HCT116 (cell line): ENCODE measurements at regions not wholly inside any gene's neighbourhood (a gene's known extent, or its start where the extent isn't known, plus 50 kb on each side); places are given as distances from the start of the nearest gene placed in this dataset.

Source experiments
- ATAC-seq: fragments of 200-7000 bp; cut with Tn5 transposase; 2 replicates; pipeline ENCODE4 v1.9.1; 2020; ENCODE audit warnings: mild to moderate bottlenecking, moderate library complexity
- BruUV-seq: library from RNA; stranded (reverse); fragments of 400-500 nt; replicated peaks from 2 replicates; lab custom pipeline; 2021; lab: Mats Ljungman, UMichigan
- CTCF ChIA-PET: fragments of 300-600 bp; sonication (Branson Sonifier 250); formaldehyde crosslinking; loops from one replicate; lab custom pipeline; 2021; ENCODE audit warnings: antibody characterized with exemption; lab: Charles Lee
- POLR2A ChIA-PET: fragments of 300-600, 350-600 bp; sonication (Branson Sonifier 250); formaldehyde crosslinking; loops from one replicate; lab custom pipeline; 2021; ENCODE audit warnings: antibody characterized with exemption; lab: Charles Lee
- RAD21 ChIA-PET, 2 experiments: fragments of 300-600 bp; sonication (Branson Sonifier 250); formaldehyde crosslinking; loops; one replicate each; lab custom pipeline; 2023; ENCODE audit warnings: low total read pairs in 2 of 2; ENCODE audit not compliant: uncharacterized antibody in 2 of 2, unreplicated experiment in 2 of 2, low non-redundant PET in 1 of 2; lab: Charles Lee
- DNase-seq: peaks from one replicate; pipeline ENCODE4 v3.0.0-alpha.2; 2010; ENCODE audit warnings: low read depth, low spot score
- H2AFZ ChIP-seq: fragments of 200-600 bp; shearing (Covaris generic), sonication (generic); 2 replicates; pipeline ENCODE4 v1.6.1; 2017; ENCODE audit warnings: low read depth, mixed run types, mixed read lengths, antibody characterized with exemption, low read length; ENCODE audit not compliant: poor library complexity, severe bottlenecking
- H3K27ac ChIP-seq: 2 replicates; pipeline ENCODE4 v1.5.1; 2012; ENCODE audit warnings: low read depth, low read length
- H3K27me3 ChIP-seq: fragments of 200-600 bp; sonication (generic); 2 replicates; pipeline ENCODE4 v1.6.1; 2016; ENCODE audit warnings: mixed run types, low read length, mixed read lengths; ENCODE audit not compliant: insufficient read depth
- H3K36me3 ChIP-seq, 2 experiments: fragments of 200-500 bp in 1 of 2; fragments of 200-600 bp in 1 of 2; sonication (Bioruptor generic) in 1 of 2; sonication (generic) in 1 of 2; 2 replicates each; pipeline versions ENCODE4 v1.5.1 to v1.6.1; 2014 to 2016; ENCODE audit warnings: low read length in 2 of 2, inconsistent platforms in 1 of 2, mixed read lengths in 1 of 2, mixed run types in 1 of 2; ENCODE audit not compliant: insufficient read depth in 2 of 2, control insufficient read depth in 1 of 2
- H3K4me1 ChIP-seq, 2 experiments: fragments of 200-600 bp in 1 of 2; sonication (generic) in 1 of 2; 2 replicates each; pipeline versions ENCODE4 v1.5.1 to v1.6.1; 2012 to 2017; ENCODE audit warnings: low read length in 2 of 2, inconsistent platforms in 1 of 2, mild to moderate bottlenecking in 1 of 2, mixed read lengths in 1 of 2, mixed run types in 1 of 2, moderate library complexity in 1 of 2; ENCODE audit not compliant: insufficient read depth in 2 of 2, control insufficient read depth in 1 of 2
- H3K4me2 ChIP-seq: fragments of 200-600 bp; sonication (generic); 2 replicates; pipeline ENCODE4 v1.6.1; 2017; ENCODE audit warnings: mixed run types, low read length, mixed read lengths
- H3K4me3 ChIP-seq, 2 experiments: fragments of 200-600 bp in 1 of 2; sonication (generic) in 1 of 2; replicated peaks in 1 of 2; 2 replicates each; pipeline ENCODE4 v1.5.1; 2011 to 2016; ENCODE audit warnings: low read length in 2 of 2, control low read depth in 1 of 2, low read depth in 1 of 2, mild to moderate bottlenecking in 1 of 2, mixed read lengths in 1 of 2, mixed run types in 1 of 2
- H3K79me2 ChIP-seq: fragments of 200-600 bp; sonication (generic); 2 replicates; pipeline ENCODE4 v1.6.1; 2017; ENCODE audit warnings: mild to moderate bottlenecking, mixed run types, low read length, moderate library complexity, mixed read lengths; ENCODE audit not compliant: insufficient read depth
- H3K9ac ChIP-seq: fragments of 200-600 bp; sonication (generic); 2 replicates; pipeline ENCODE4 v1.6.1; 2016; ENCODE audit warnings: low read length, mixed read lengths
- H3K9me2 ChIP-seq: fragments of 200-600 bp; sonication (generic), shearing (Covaris generic); 2 replicates; pipeline ENCODE4 v1.6.1; 2017; ENCODE audit warnings: mixed run types, mild to moderate bottlenecking, moderate library complexity; ENCODE audit not compliant: insufficient read depth
- H3K9me3 ChIP-seq, 2 experiments: fragments of 200-500 bp in 1 of 2; fragments of 200-600 bp in 1 of 2; sonication (Bioruptor generic) in 1 of 2; sonication (generic) in 1 of 2; 2 replicates each; pipeline ENCODE4 v1.6.1; 2014 to 2017; ENCODE audit warnings: low read length in 2 of 2, mixed read lengths in 2 of 2, inconsistent platforms in 1 of 2, low read depth in 1 of 2, mild to moderate bottlenecking in 1 of 2, mixed run types in 1 of 2, moderate library complexity in 1 of 2; ENCODE audit not compliant: control insufficient read depth in 1 of 2, insufficient read depth in 1 of 2
- H4K20me1 ChIP-seq: fragments of 200-600 bp; sonication (generic), shearing (Covaris generic); 2 replicates; pipeline ENCODE4 v1.6.1; 2017; ENCODE audit warnings: mixed run types, mild to moderate bottlenecking, moderate library complexity; ENCODE audit not compliant: insufficient read depth
- ATF3 ChIP-seq: IDR thresholded peaks from 2 replicates; pipeline ENCODE4 v1.6.1; 2012
- CBX3 ChIP-seq: IDR thresholded peaks from 2 replicates; pipeline ENCODE4 v1.6.1; 2012; ENCODE audit warnings: low read depth
- CTCF ChIP-seq, 3 experiments: fragments of 200-600 bp in 1 of 3; sonication (generic) in 1 of 3; IDR thresholded peaks in 2 of 3; conservative IDR thresholded peaks in 1 of 3; 2 replicates each; pipeline ENCODE4 v1.5.1; 2012 to 2017; ENCODE audit warnings: low read depth in 2 of 3, low read length in 2 of 3, antibody characterized with exemption in 1 of 3, borderline replicate concordance in 1 of 3, control low read depth in 1 of 3, mild to moderate bottlenecking in 1 of 3, mixed read lengths in 1 of 3, mixed run types in 1 of 3, moderate library complexity in 1 of 3; ENCODE audit not compliant: insufficient read depth in 1 of 3
- EGR1 ChIP-seq: IDR thresholded peaks from 2 replicates; pipeline ENCODE4 v1.6.1; 2012; ENCODE audit warnings: low read depth
- ELF1 ChIP-seq: IDR thresholded peaks from 2 replicates; pipeline ENCODE4 v1.6.1; 2012; ENCODE audit warnings: low read depth, borderline replicate concordance
- EZH2phosphoT487 ChIP-seq: fragments of 200-600 bp; IDR thresholded peaks from 2 replicates; pipeline ENCODE4 v1.6.1; 2018; ENCODE audit warnings: antibody characterized with exemption, borderline replicate concordance
- FOSL1 ChIP-seq: IDR thresholded peaks from 2 replicates; pipeline ENCODE4 v1.6.1; 2012; ENCODE audit warnings: low read depth
- MAX ChIP-seq: IDR thresholded peaks from 2 replicates; pipeline ENCODE4 v1.6.1; 2012
- POLR2A ChIP-seq: IDR thresholded peaks from 2 replicates; pipeline ENCODE4 v1.7.0; 2011; ENCODE audit warnings: borderline replicate concordance; ENCODE audit not compliant: insufficient read depth, insufficient read length; ENCODE audit errors: extremely low read depth
- POLR2AphosphoS5 ChIP-seq: IDR thresholded peaks from 2 replicates; pipeline ENCODE4 v1.6.1; 2011; ENCODE audit warnings: mild to moderate bottlenecking, low read depth, low read length, moderate library complexity
- RAD21 ChIP-seq: IDR thresholded peaks from 2 replicates; pipeline ENCODE4 v1.6.1; 2012; ENCODE audit warnings: low read depth, mild to moderate bottlenecking
- REST ChIP-seq: IDR thresholded peaks from 2 replicates; pipeline ENCODE4 v1.6.1; 2012; ENCODE audit warnings: low read depth
- SIN3A ChIP-seq: IDR thresholded peaks from 2 replicates; pipeline ENCODE4 v1.6.1; 2012; ENCODE audit warnings: low read depth
- SP1 ChIP-seq: IDR thresholded peaks from 2 replicates; pipeline ENCODE4 v1.6.1; 2012; ENCODE audit warnings: low read depth
- SRF ChIP-seq: IDR thresholded peaks from 2 replicates; pipeline ENCODE4 v1.6.1; 2012; ENCODE audit warnings: low read depth
- TCF7L2 ChIP-seq: IDR thresholded peaks from 2 replicates; pipeline ENCODE4 v1.7.0; 2011; ENCODE audit warnings: borderline replicate concordance, inconsistent platforms; ENCODE audit not compliant: insufficient read depth, insufficient read length; ENCODE audit errors: extremely low read depth
- YY1 ChIP-seq: IDR thresholded peaks from 2 replicates; pipeline ENCODE4 v1.6.1; 2011; ENCODE audit warnings: low read length, low read depth, moderate library complexity, mild to moderate bottlenecking; ENCODE audit not compliant: insufficient replicate concordance; ENCODE audit errors: extremely low read depth
- ZBTB33 ChIP-seq: IDR thresholded peaks from 2 replicates; pipeline ENCODE4 v1.6.1; 2011; ENCODE audit warnings: mild to moderate bottlenecking, low read length, moderate library complexity; ENCODE audit not compliant: insufficient replicate concordance; ENCODE audit errors: extremely low read depth
- ZFX ChIP-seq: fragments of 450-650 bp; IDR thresholded peaks from 2 replicates; pipeline ENCODE4 v1.6.1; 2017
- ZNF274 ChIP-seq: fragments of 200-500 bp; sonication (Bioruptor generic); IDR thresholded peaks from 2 replicates; pipeline ENCODE4 v1.6.1; 2014; ENCODE audit warnings: mild to moderate bottlenecking, low read depth, low read length, inconsistent platforms
- intact Hi-C: fragments of 100-400 bp; cut with micrococcal nuclease; formaldehyde crosslinking; loops from 2 replicates; pipeline ENCODE4 v1.10.0; 2022

- CTCF ChIA-PET, result no interaction called here
- no peak overlapping the region for H3K4me3 ChIP-seq
- no peak overlapping the region for H2AFZ ChIP-seq
- TF ChIP-seq CBX3 (no peak), ATF3 (no peak), POLR2A (no peak), FOSL1 (no peak), YY1 (no peak), ZBTB33 (no peak), EGR1 (no peak), ZNF274 (no peak), SIN3A (no peak), EZH2phosphoT487 (no peak), SRF (no peak), ZFX (no peak), MAX (no peak), REST (no peak), CTCF (IDR thresholded peaks at IDR 0.05 in 2 of 3, conservative IDR thresholded peaks at IDR 0.05 in 1 of 3; ENCODE audit: borderline replicate concordance in 1 of 3, insufficient read depth in 1 of 3, low read depth in 2 of 3, low read length in 2 of 3) (no peak), POLR2AphosphoS5 (no peak), ELF1 (no peak), TCF7L2 (no peak), SP1 (no peak), RAD21 (no peak)
- TF ChIP-seq, all 23 proteins: peak for 0
- ChIA-PET POLR2A (no interaction called here), RAD21 (no interaction called here)
- intact Hi-C loops, result no loop called here
- Histone ChIP-seq H3K27ac (no peak overlapping the region), H3K4me2 (no peak overlapping the region), H3K9me2 (no peaks in the 10 kb centered on the region), H3K79me2 (no peaks in the 10 kb centered on the region), H4K20me1 (no peaks in the 10 kb centered on the region), H3K9me3 (no peaks in the 10 kb centered on the region), H3K9ac (no peak overlapping the region), H3K4me1 (no peaks in the 10 kb centered on the region), H3K36me3 (no peaks in the 10 kb centered on the region), H3K27me3 (peaks cover 49% of the 10 kb centered on the region)
- DNase-seq, result no peak
- no peak for ATAC-seq
- BruUV-seq, result no TSS peak
Measured at GRCh38 chr10:120768227-120768626, 82.9 kb upstream of the WDR11 start.
